ENCODE measurements at regions not wholly inside any gene's neighbourhood (a gene's known extent, or its start where the extent isn't known, plus 50 kb on each side); places are given as distances from the start of the nearest gene placed in this dataset.

- TF ChIP-seq EZH2 (IDR thresholded peaks at IDR 0.05; ENCODE audit: insufficient read depth, poor library complexity, severe bottlenecking) (no peak), EZH2phosphoT487 (IDR thresholded peaks at IDR 0.05; ENCODE audit: insufficient read depth, low read depth) (no peak)
- H2AFZ ChIP-seq, result no peak overlapping the region
- 50 to 57% methylated on average over 5 of the region's 5 CpGs for WGBS, 2 experiments (ENCODE audit: low coverage in 1 of 2, low lambda C conversion rate in 2 of 2, missing lambda C conversion rate in 2 of 2)
- H3K4me2 ChIP-seq (ENCODE audit: unreplicated experiment), result no peak overlapping the region
- peak; percentile 26 for DNase-seq
- no peak overlapping the region for H3K9ac ChIP-seq
- no peaks in the 10 kb centered on the region for H3K9me2 ChIP-seq (ENCODE audit: insufficient read depth)
- H3K9me3 ChIP-seq (ENCODE audit: low read depth), result no peaks in the 10 kb centered on the region
- H3K27ac ChIP-seq, result no peak overlapping the region
- no peaks in the 10 kb centered on the region for H3K36me3 ChIP-seq (ENCODE audit: low read depth)
- H3K27me3 ChIP-seq (replicated peaks; ENCODE audit: insufficient read depth), result peaks cover 27% of the 10 kb centered on the region
- H3K4me1 ChIP-seq (ENCODE audit: insufficient read depth), result no peaks in the 10 kb centered on the region
- H3F3A ChIP-seq (ENCODE audit: insufficient read depth), result no peaks in the 10 kb centered on the region
- H3K79me2 ChIP-seq (ENCODE audit: insufficient read depth), result no peaks in the 10 kb centered on the region
- in situ Hi-C loops (cut with MboI), result no loop called here
- H4K20me1 ChIP-seq (ENCODE audit: insufficient read depth), result no peaks in the 10 kb centered on the region
- no peak overlapping the region for H3K4me3 ChIP-seq
These were observed 101.0 kb upstream of the GUCA2B start for GRCh38 chr1:42052072-42052699.

GRCh38 chr1:42047508-42047880 is 105.7 kb upstream of the GUCA2B start:
- 14 to 36% methylated on average over 1 of the region's 1 CpG for WGBS, 2 experiments (ENCODE audit: low coverage in 1 of 2, low lambda C conversion rate in 2 of 2, missing lambda C conversion rate in 2 of 2)
- no peak overlapping the region for H2AFZ ChIP-seq
- peak; percentile 5 for DNase-seq
- H3K4me2 ChIP-seq (ENCODE audit: unreplicated experiment), result no peak overlapping the region
- TF ChIP-seq EZH2phosphoT487 (IDR thresholded peaks at IDR 0.05; ENCODE audit: insufficient read depth, low read depth), result no peak
- no peak for TF ChIP-seq EZH2 (IDR thresholded peaks at IDR 0.05; ENCODE audit: insufficient read depth, poor library complexity, severe bottlenecking)
- no peaks in the 10 kb centered on the region for H3K9me3 ChIP-seq (ENCODE audit: low read depth)
- in situ Hi-C loops (cut with MboI), result no loop called here
- H4K20me1 ChIP-seq (ENCODE audit: insufficient read depth), result no peaks in the 10 kb centered on the region
- H3K4me3 ChIP-seq, result no peak overlapping the region
- no peaks in the 10 kb centered on the region for H3K36me3 ChIP-seq (ENCODE audit: low read depth)
- no peaks in the 10 kb centered on the region for H3K4me1 ChIP-seq (ENCODE audit: insufficient read depth)
- no peaks in the 10 kb centered on the region for H3F3A ChIP-seq (ENCODE audit: insufficient read depth)
- no peak overlapping the region for H3K27ac ChIP-seq
- no peaks in the 10 kb centered on the region for H3K9me2 ChIP-seq (ENCODE audit: insufficient read depth)
- H3K9ac ChIP-seq, result no peak overlapping the region
- H3K79me2 ChIP-seq (ENCODE audit: insufficient read depth), result no peaks in the 10 kb centered on the region
- H3K27me3 ChIP-seq (replicated peaks; ENCODE audit: insufficient read depth), result peaks cover 27% of the 10 kb centered on the region

DNA sequence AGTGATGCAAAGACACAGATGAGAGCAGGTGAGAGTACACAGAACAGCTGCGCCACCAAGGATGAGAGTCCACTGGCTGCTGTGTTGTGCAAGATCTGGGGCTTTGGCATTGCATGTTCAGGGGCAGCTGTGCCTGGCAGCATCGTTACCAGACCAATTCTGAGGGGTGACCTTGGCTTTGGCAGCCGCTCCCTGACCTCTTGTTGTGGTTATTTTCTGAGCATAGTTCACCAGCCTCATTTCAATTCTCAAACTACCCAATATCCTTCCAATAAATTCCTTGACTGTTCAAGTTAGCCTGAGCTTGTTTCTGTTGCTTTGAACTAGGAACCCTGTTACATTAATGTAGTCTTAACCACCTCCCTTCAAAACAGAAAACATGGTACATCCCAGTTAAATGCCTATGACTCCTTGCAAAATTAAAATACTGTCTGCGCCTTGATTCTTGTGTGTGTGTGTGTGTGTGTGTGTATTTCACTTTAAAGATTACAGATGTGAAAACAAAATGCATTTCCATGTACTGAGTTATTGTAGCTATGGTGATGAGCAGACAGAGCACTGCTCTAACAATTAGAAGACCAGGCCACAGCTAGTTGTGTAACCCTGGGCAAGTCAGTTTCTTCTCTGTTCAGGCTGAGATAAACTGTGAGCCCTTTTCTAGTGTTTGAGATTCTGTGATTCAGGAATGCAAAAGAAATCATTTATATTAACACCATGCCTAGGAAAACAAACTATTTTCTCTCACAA is 106.3 kb upstream of the GUCA2B start:
- no peaks in the 10 kb centered on the region for H3K9me2 ChIP-seq (ENCODE audit: insufficient read depth)
- H3F3A ChIP-seq (ENCODE audit: insufficient read depth), result no peaks in the 10 kb centered on the region
- TF ChIP-seq EZH2phosphoT487 (IDR thresholded peaks at IDR 0.05; ENCODE audit: insufficient read depth, low read depth), result no peak
- no peak for TF ChIP-seq EZH2 (IDR thresholded peaks at IDR 0.05; ENCODE audit: insufficient read depth, poor library complexity, severe bottlenecking)
- DNase-seq, result no peak
- H3K27ac ChIP-seq, result no peak overlapping the region
- H3K4me1 ChIP-seq (ENCODE audit: insufficient read depth), result no peaks in the 10 kb centered on the region
- in situ Hi-C loops (cut with MboI), result no loop called here
- H4K20me1 ChIP-seq (ENCODE audit: insufficient read depth), result no peaks in the 10 kb centered on the region
- H3K79me2 ChIP-seq (ENCODE audit: insufficient read depth), result no peaks in the 10 kb centered on the region
- H3K9me3 ChIP-seq (ENCODE audit: low read depth), result no peaks in the 10 kb centered on the region
- no peak overlapping the region for H3K4me3 ChIP-seq
- H2AFZ ChIP-seq, result no peak overlapping the region
- H3K9ac ChIP-seq, result no peak overlapping the region
- H3K4me2 ChIP-seq (ENCODE audit: unreplicated experiment), result no peak overlapping the region
- H3K27me3 ChIP-seq (replicated peaks; ENCODE audit: insufficient read depth), result peaks cover 27% of the 10 kb centered on the region
- 59 to 74% methylated on average over 4 of the region's 4 CpGs for WGBS, 2 experiments (ENCODE audit: low coverage in 1 of 2, low lambda C conversion rate in 2 of 2, missing lambda C conversion rate in 2 of 2)
- no peaks in the 10 kb centered on the region for H3K36me3 ChIP-seq (ENCODE audit: low read depth)

GRCh38 chr1:42044346-42044745 is 108.9 kb upstream of the GUCA2B start:
- H3K9me2 ChIP-seq (ENCODE audit: insufficient read depth), result no peaks in the 10 kb centered on the region
- peaks cover 6% of the 10 kb centered on the region for H3K27me3 ChIP-seq (replicated peaks; ENCODE audit: insufficient read depth)
- H3K9me3 ChIP-seq (ENCODE audit: low read depth), result no peaks in the 10 kb centered on the region
- DNase-seq, result no peak
- no peak for TF ChIP-seq EZH2 (IDR thresholded peaks at IDR 0.05; ENCODE audit: insufficient read depth, poor library complexity, severe bottlenecking)
- TF ChIP-seq EZH2phosphoT487 (IDR thresholded peaks at IDR 0.05; ENCODE audit: insufficient read depth, low read depth), result no peak
- no peaks in the 10 kb centered on the region for H4K20me1 ChIP-seq (ENCODE audit: insufficient read depth)
- WGBS, 2 experiments (ENCODE audit: low coverage in 1 of 2, low lambda C conversion rate in 2 of 2, missing lambda C conversion rate in 2 of 2), result 80 to 86% methylated on average over 3 of the region's 3 CpGs
- H3K9ac ChIP-seq, result no peak overlapping the region
- H3K4me1 ChIP-seq (ENCODE audit: insufficient read depth), result no peaks in the 10 kb centered on the region
- H3K79me2 ChIP-seq (ENCODE audit: insufficient read depth), result no peaks in the 10 kb centered on the region
- no peaks in the 10 kb centered on the region for H3F3A ChIP-seq (ENCODE audit: insufficient read depth)
- H2AFZ ChIP-seq, result no peak overlapping the region
- in situ Hi-C loops (cut with MboI), result no loop called here
- H3K4me2 ChIP-seq (ENCODE audit: unreplicated experiment), result no peak overlapping the region
- no peak overlapping the region for H3K27ac ChIP-seq
- H3K4me3 ChIP-seq, result no peak overlapping the region
- H3K36me3 ChIP-seq (ENCODE audit: low read depth), result no peaks in the 10 kb centered on the region

Data from GM23248 (cell line).